ENCODE measurements at regions not wholly inside any gene's neighbourhood (a gene's known extent, or its start where the extent isn't known, plus 50 kb on each side); places are given as distances from the start of the nearest gene placed in this dataset.

GRCh38 chr10:131492211-131492857 lies 180.8 kb upstream of the TCERG1L start:
- DNase-seq = no peak

GRCh38 chr10:131493432-131493831 lies 181.9 kb upstream of the TCERG1L start:
- DNase-seq = no peak

GRCh38 chr10:131494451-131494850 lies 182.9 kb upstream of the TCERG1L start:
- DNase-seq = no peak

- no peak for DNase-seq
Observed at GRCh38 chr10:131495224-131495623, 183.7 kb upstream of the TCERG1L start.

DNA sequence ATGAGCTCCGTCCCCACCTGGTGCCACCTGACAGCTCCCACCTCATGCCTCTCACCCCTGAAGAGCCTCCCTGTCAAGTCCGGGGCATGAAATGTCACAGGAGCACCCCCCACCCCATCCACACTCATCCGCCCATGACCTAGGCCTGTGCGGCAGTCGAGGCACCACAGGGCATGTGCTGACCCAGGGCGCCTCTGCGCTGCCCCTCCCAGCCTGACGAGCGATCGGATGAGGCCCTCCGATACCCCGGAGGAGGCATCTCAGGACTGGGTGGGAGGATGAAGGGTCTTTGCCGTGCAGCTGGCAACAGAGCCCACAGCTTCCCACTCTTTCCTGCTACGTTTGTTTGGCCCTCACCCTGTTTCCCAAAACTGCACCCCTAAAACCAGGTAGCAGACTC lies 184.4 kb upstream of the TCERG1L start:
- DNase-seq = no peak

DNA sequence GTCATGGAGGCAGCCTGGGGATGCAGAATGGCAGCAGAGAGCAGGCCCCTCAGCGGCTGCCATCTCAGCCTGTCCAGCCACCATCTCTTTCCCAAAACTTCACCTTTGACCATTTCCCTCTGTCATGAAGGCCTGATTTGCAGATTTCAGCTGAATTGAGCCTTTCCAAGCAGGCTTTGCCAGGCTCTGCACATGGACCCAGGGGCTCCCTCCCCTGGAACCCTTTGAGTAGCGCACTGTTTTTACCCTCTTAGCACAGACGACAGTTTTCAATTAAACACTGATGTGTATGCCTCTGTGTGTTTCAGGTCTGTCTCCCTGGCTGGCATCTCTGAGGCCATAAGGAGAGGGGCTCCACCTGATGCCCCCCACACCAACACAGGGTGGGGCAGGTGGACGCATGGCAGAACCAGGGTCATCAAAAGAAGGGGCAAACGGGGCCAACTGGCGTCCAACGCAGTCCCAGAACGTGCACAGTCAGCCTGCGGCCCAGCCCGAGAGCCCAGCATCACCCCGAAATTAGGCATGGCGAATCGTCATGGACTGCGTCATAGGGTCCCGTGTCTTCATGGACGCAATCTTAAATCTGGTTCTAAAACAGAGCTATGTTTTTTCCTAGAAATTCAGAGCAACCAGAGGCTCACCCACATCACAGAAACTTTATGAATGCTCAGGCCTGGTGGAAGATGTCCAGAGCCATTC lies 185.0 kb upstream of the TCERG1L start:
- DNase-seq = no peak

DNA sequence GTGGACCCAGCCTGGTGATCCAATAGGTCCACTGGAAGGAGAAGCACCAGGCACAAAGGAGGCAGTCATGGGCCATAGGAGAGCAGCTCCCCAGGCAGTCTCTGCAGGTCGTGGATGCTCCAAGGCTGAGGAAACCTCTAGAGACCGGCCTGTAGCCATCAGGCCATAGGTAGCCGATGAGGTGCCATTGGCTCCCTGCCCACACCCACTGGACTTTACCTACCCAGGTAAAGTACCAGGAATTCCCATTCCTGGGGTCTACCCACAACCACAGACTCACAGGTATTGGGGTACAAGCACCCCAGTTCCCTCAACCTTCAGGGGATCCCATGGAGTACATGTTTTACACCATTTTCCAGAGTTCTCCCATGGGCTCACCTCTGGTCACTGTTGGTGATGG lies 188.0 kb upstream of the TCERG1L start:
- no peak for DNase-seq

GRCh38 chr10:131500181-131500580 lies 188.7 kb upstream of the TCERG1L start:
- DNase-seq = no peak

GRCh38 chr10:131500892-131501291 lies 189.4 kb upstream of the TCERG1L start:
- no peak for DNase-seq

- no peak for DNase-seq
Observed at GRCh38 chr10:131503992-131504391, 192.5 kb upstream of the TCERG1L start.

GRCh38 chr10:131511391-131511790 lies 199.9 kb upstream of the TCERG1L start:
- no peak for DNase-seq

DNA sequence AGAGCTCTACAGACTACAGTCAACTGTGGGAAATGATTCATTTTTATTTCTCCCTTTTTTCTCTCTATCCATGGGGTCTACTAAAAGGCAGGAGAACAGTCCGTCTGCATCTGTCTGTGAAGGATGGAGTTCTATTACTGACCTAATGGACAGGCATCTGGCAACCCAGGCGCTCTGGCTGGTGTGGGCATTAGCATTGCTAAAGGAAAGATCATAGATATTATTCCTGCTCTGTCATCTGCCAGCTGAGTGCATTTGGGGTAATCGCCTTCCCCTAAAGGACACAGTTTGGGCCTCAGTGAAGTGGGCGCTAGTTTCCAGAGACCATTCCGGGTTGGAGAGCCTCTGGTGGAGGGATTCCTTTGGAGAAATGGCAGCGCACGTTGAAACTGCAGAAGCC lies 201.3 kb upstream of the TCERG1L start:
- DNase-seq = no peak

DNA sequence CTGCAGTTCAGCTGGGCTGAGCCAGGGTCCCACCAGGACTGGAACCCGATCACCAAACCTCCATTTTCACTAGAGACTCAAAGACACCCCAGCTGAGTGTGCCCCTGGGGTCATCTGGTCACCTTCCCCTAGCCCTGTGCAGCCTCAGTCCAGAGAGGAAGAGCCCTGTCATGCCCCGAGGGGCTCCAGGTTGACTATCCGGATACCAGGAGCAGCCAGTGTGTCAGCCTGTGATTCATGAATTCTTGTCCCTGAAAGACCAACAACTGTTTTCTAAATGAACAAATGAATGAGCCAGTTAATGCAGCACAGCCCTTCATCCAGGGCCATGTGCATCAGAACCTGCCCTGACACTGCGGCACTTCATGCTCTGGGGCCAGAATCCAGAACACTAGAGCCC lies 201.9 kb upstream of the TCERG1L start:
- no peak for DNase-seq

GRCh38 chr10:131513901-131514300 lies 202.4 kb upstream of the TCERG1L start:
- DNase-seq = no peak

GRCh38 chr10:131514454-131514853 lies 202.9 kb upstream of the TCERG1L start:
- DNase-seq = no peak

GRCh38 chr10:131516285-131516684 lies 204.8 kb upstream of the TCERG1L start:
- no peak for DNase-seq

DNA sequence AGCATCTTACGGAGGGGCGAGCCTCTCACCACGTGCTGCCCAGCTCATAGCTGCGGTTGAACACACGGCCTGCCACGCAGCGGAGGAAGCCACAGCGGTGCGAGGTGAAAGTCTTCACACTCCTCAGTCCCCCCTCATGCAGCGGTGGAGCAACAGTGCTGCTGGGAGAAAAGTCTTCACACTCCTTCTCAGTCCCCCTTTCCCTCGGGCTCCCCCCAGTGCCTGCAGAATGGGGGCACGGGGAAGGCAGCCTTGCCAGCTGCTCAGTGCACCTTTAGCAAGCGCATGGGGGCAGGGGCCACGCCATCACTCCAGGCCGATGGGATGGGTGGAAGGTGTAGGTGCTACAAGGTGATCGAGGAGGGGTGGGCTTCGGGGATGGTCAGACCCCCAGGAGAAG lies 206.3 kb upstream of the TCERG1L start:
- DNase-seq = no peak

- no peak for DNase-seq
Observed at GRCh38 chr10:131519723-131520605, 208.4 kb upstream of the TCERG1L start.

GRCh38 chr10:131531265-131532190 lies 220.0 kb upstream of the TCERG1L start:
- no peak for DNase-seq

- DNase-seq = no peak
Observed at GRCh38 chr10:131532291-131532690, 220.8 kb upstream of the TCERG1L start.

GRCh38 chr10:131532745-131533341 lies 221.3 kb upstream of the TCERG1L start:
- DNase-seq = no peak

DNA sequence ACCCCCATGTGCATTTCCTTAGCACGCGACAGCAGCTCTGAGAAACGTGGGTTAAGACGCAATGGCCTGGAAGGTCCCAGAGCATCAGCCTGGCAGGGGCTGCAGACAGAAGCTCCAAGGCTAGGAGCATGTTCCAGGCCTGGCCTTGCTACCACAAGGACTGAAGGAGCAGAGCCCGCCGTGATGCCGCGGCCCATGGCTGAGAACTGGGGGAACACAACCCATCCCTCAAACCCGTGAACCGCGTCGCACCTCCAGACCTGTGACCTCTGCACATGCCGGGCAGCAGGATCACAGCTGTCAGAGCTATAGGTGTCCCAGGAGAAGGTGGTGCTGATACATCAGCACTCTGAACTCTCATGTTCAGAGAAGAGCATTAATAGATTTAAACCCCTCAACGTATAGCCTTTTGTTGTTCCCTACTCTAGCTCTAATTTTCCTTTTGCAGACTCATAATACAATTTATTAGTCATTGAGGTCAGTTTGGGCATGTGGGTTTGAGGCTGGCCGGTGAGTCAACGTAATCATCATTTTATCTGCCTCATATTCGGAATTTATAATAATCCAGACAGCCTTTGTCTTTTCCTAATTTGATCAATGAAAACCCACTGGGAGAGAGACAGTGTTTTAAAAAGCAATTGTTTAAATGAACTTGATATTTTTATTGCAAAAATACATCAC lies 222.5 kb upstream of the TCERG1L start:
- no peak for DNase-seq
